Endothelial cell of umbilical vein (primary cell): ENCODE measurements at regions not wholly inside any gene's neighbourhood (a gene's known extent, or its start where the extent isn't known, plus 50 kb on each side); places are given as distances from the start of the nearest gene placed in this dataset.

Source experiments
- BruUV-seq: library from RNA; stranded (reverse); fragments of 400-500 nt; replicated peaks from 2 replicates; lab custom pipeline; 2021; lab: Mats Ljungman, UMichigan
- CTCF ChIA-PET: fragments of 300-600, 350-600 bp; sonication (Branson Sonifier 250); formaldehyde crosslinking; loops from one replicate; lab custom pipeline; 2021; ENCODE audit warnings: antibody characterized with exemption, inconsistent platforms; lab: Charles Lee
- POLR2A ChIA-PET: fragments of 300-600, 350-600 bp; sonication (Branson Sonifier 250); formaldehyde crosslinking; loops from one replicate; lab custom pipeline; 2021; ENCODE audit warnings: antibody characterized with exemption, inconsistent platforms; lab: Charles Lee
- DNase-seq: peaks from one replicate; pipeline ENCODE4 v3.0.0-alpha.2; 2011; ENCODE audit warnings: low read depth, low spot score
- FAIRE-seq: peaks from 2 replicates; lab custom pipeline; 2011; peaks lifted over from hg19 to GRCh38; lab: Jason Lieb, UNC
- H2AFZ ChIP-seq: 2 replicates; pipeline ENCODE4 v1.6.0; 2012; ENCODE audit warnings: low read depth, low read length, control low read depth, inconsistent platforms
- H3K27ac ChIP-seq: 2 replicates; pipeline ENCODE4 v1.5.1; 2011; ENCODE audit warnings: low read depth, mild to moderate bottlenecking, control low read depth, low read length, moderate library complexity; ENCODE audit not compliant: insufficient read depth
- H3K27me3 ChIP-seq, 2 experiments: 2 replicates each; pipeline versions ENCODE4 v1.6.0 to v1.6.1; 2011; ENCODE audit warnings: low read length in 2 of 2, mixed read lengths in 1 of 2; ENCODE audit not compliant: control insufficient read depth in 2 of 2, insufficient read depth in 2 of 2
- H3K36me3 ChIP-seq, 2 experiments: 2 replicates in 1 of 2; 3 replicates in 1 of 2; pipeline ENCODE4 v1.5.1; 2011; ENCODE audit warnings: low read length in 2 of 2, mild to moderate bottlenecking in 1 of 2, moderate library complexity in 1 of 2; ENCODE audit not compliant: control insufficient read depth in 2 of 2, insufficient read depth in 2 of 2; ENCODE audit errors: extremely low read depth in 1 of 2
- H3K4me1 ChIP-seq: 3 replicates; pipeline ENCODE4 v1.5.1; 2011; ENCODE audit warnings: mild to moderate bottlenecking, low read length; ENCODE audit not compliant: control insufficient read depth, insufficient read depth; ENCODE audit errors: extremely low read depth
- H3K4me2 ChIP-seq: 2 replicates; pipeline ENCODE4 v1.6.1; 2011; ENCODE audit warnings: low read length, control low read depth, mixed read lengths; ENCODE audit not compliant: insufficient read depth
- H3K4me3 ChIP-seq, 3 experiments: fragments of 200-600 bp in 1 of 3; sonication (generic), shearing (Covaris generic) in 1 of 3; replicated peaks in 1 of 3; 2 replicates each; pipeline ENCODE4 v1.5.1; 2011 to 2016; ENCODE audit warnings: control low read depth in 3 of 3, low read length in 3 of 3, mild to moderate bottlenecking in 2 of 3, inconsistent platforms in 1 of 3, low read depth in 1 of 3, moderate library complexity in 1 of 3; ENCODE audit not compliant: insufficient read depth in 1 of 3
- H3K79me2 ChIP-seq: 2 replicates; pipeline ENCODE4 v1.6.0; 2012; ENCODE audit warnings: low read length, inconsistent platforms; ENCODE audit not compliant: control insufficient read depth, insufficient read depth
- H3K9ac ChIP-seq: replicated peaks from 2 replicates; pipeline ENCODE3; 2011; ENCODE audit warnings: low read length, control low read depth; ENCODE audit not compliant: insufficient read depth; ENCODE audit errors: extremely low read depth
- H3K9me1 ChIP-seq: replicated peaks from 3 replicates; pipeline ENCODE4 v1.6.0; 2011; ENCODE audit warnings: mild to moderate bottlenecking, low read length; ENCODE audit not compliant: control insufficient read depth, insufficient read depth; ENCODE audit errors: extremely low read depth
- H3K9me3 ChIP-seq: replicated peaks from 2 replicates; pipeline ENCODE4 v1.5.1; 2012; ENCODE audit warnings: low read length, inconsistent platforms; ENCODE audit not compliant: control insufficient read depth, insufficient read depth
- H4K20me1 ChIP-seq: replicated peaks from 2 replicates; pipeline ENCODE3; 2011; ENCODE audit warnings: mild to moderate bottlenecking, low read length; ENCODE audit not compliant: control insufficient read depth, insufficient read depth; ENCODE audit errors: extremely low read depth
- CTCF ChIP-seq, 2 donors: IDR thresholded peaks; 1 replicate in 1 of 2; 2 replicates in 1 of 2; pipeline ENCODE4 v1.5.1; 2011; ENCODE audit warnings: low read length in 2 of 2, mild to moderate bottlenecking in 2 of 2, moderate library complexity in 2 of 2, control low read depth in 1 of 2, inconsistent platforms in 1 of 2, low read depth in 1 of 2; ENCODE audit not compliant: insufficient read depth in 1 of 2; ENCODE audit errors: extremely low read depth in 1 of 2
- EZH2 ChIP-seq: IDR thresholded peaks from 2 replicates; pipeline ENCODE4 v1.6.1; 2012; ENCODE audit warnings: borderline replicate concordance, low read depth, mild to moderate bottlenecking, moderate library complexity, low read length, inconsistent platforms; ENCODE audit not compliant: severe bottlenecking
- FOS ChIP-seq: IDR thresholded peaks from 2 replicates; pipeline ENCODE4 v1.6.1; 2011; ENCODE audit warnings: mild to moderate bottlenecking, low read length, moderate library complexity, borderline replicate concordance; ENCODE audit not compliant: insufficient read depth
- GATA2 ChIP-seq: IDR thresholded peaks from 2 replicates; pipeline ENCODE4 v1.7.0; 2011; ENCODE audit warnings: low read depth, mild to moderate bottlenecking, moderate library complexity, mixed read lengths, low read length; ENCODE audit not compliant: insufficient read length, insufficient read depth
- JUN ChIP-seq: IDR thresholded peaks from 2 replicates; pipeline ENCODE4 v1.6.1; 2011; ENCODE audit warnings: borderline replicate concordance, low read depth; ENCODE audit not compliant: insufficient read length, insufficient read depth
- MAX ChIP-seq: IDR thresholded peaks from 2 replicates; pipeline ENCODE4 v1.6.1; 2011; ENCODE audit not compliant: insufficient read depth, insufficient read length
- MYC ChIP-seq: IDR thresholded peaks from one replicate; pipeline ENCODE4 v1.6.1; 2011; ENCODE audit warnings: mild to moderate bottlenecking, low read depth, low read length
- POLR2A ChIP-seq: IDR thresholded peaks from 2 replicates; pipeline ENCODE4 v1.6.1; 2012; ENCODE audit warnings: low read depth, mild to moderate bottlenecking, control low read depth, low read length
- POLR2AphosphoS5 ChIP-seq: IDR thresholded peaks from 2 replicates; pipeline ENCODE4 v1.6.1; 2012; ENCODE audit warnings: low read depth, mild to moderate bottlenecking, control low read depth, low read length, moderate library complexity; ENCODE audit not compliant: insufficient read depth
- dilution Hi-C: fragments of 300-500 bp; cut with MboI; formaldehyde crosslinking; loops from one replicate; pipeline ENCODE4 v1.15.0; 2019; ENCODE audit warnings: low sequenced_read_pairs; ENCODE audit not compliant: extremely low pct_ligation_motif_present
- intact Hi-C: fragments of 100-400 bp; cut with micrococcal nuclease; formaldehyde crosslinking; loops from one replicate; pipeline ENCODE4 v1.10.0; 2022

GRCh38 chr5:57738787-57739186 is 256.2 kb upstream of the ACTBL2 start:
- no peak overlapping the region for H3K9ac ChIP-seq
- dilution Hi-C loops (no loop called here), intact Hi-C loops (no loop called here)
- no peaks in the 10 kb centered on the region for H3K9me3 ChIP-seq
- no peaks in the 10 kb centered on the region for H4K20me1 ChIP-seq
- no peak for DNase-seq
- ChIA-PET CTCF (interaction anchor here (1.1 to 2.5 kb wide), 3 partner anchors 37 to 240 kb away, joined by 3 to 19 read pairs (median 6); no protein-coding TSS in a partner anchor), POLR2A (no interaction called here)
- H3K4me3 ChIP-seq, result no peak overlapping the region
- no peaks in the 10 kb centered on the region for H3K9me1 ChIP-seq
- H3K4me2 ChIP-seq, result no peak overlapping the region
- no peaks in the 10 kb centered on the region for H3K36me3 ChIP-seq
- H3K79me2 ChIP-seq, result no peaks in the 10 kb centered on the region
- TF ChIP-seq JUN, result no peak
- H3K27ac ChIP-seq, result no peak overlapping the region
- peaks cover 42% of the 10 kb centered on the region for H3K4me1 ChIP-seq
- FAIRE-seq, result no peak
- H2AFZ ChIP-seq, result no peak overlapping the region
- BruUV-seq, result no TSS peak
- no peaks in the 10 kb centered on the region for H3K27me3 ChIP-seq

- ChIA-PET CTCF (no interaction called here), POLR2A (no interaction called here)
- Histone ChIP-seq H3K27me3 (no peaks in the 10 kb centered on the region), H4K20me1 (no peaks in the 10 kb centered on the region), H3K9ac (no peak overlapping the region), H2AFZ (no peak overlapping the region), H3K9me1 (no peaks in the 10 kb centered on the region), H3K4me3 (no peak overlapping the region), H3K79me2 (no peaks in the 10 kb centered on the region), H3K27ac (no peak overlapping the region), H3K36me3 (no peaks in the 10 kb centered on the region), H3K4me1 (peaks cover 42% of the 10 kb centered on the region), H3K9me3 (no peaks in the 10 kb centered on the region), H3K4me2 (no peak overlapping the region)
- FAIRE-seq (no peak), DNase-seq (no peak)
- intact Hi-C loops, result no loop called here
- TF ChIP-seq POLR2A (no peak), POLR2AphosphoS5 (no peak), FOS (no peak), MAX (no peak), GATA2 (no peak), JUN (no peak), EZH2 (no peak), CTCF (IDR thresholded peaks at IDR 0.05; ENCODE audit: extremely low read depth in 1 of 2, insufficient read depth in 1 of 2, low read depth in 1 of 2, low read length in 2 of 2) (no peak), MYC (no peak)
- dilution Hi-C loops, result no loop called here
- no TSS peak for BruUV-seq
These were observed 255.7 kb upstream of the ACTBL2 start for GRCh38 chr5:57738301-57738700.
